ENCODE measurements at regions not wholly inside any gene's neighbourhood (a gene's known extent, or its start where the extent isn't known, plus 50 kb on each side); places are given as distances from the start of the nearest gene placed in this dataset.

- DNase-seq (ENCODE audit: low spot score): no peak
- H3K4me1 ChIP-seq (ENCODE audit: insufficient read depth, poor library complexity, severe bottlenecking): no peaks in the 10 kb centered on the region
- no peaks in the 10 kb centered on the region for H3K27me3 ChIP-seq (ENCODE audit: insufficient read depth, poor library complexity, severe bottlenecking)
- H3K9me3 ChIP-seq (ENCODE audit: severe bottlenecking): no peaks in the 10 kb centered on the region
- TF ChIP-seq, protein P1, sequence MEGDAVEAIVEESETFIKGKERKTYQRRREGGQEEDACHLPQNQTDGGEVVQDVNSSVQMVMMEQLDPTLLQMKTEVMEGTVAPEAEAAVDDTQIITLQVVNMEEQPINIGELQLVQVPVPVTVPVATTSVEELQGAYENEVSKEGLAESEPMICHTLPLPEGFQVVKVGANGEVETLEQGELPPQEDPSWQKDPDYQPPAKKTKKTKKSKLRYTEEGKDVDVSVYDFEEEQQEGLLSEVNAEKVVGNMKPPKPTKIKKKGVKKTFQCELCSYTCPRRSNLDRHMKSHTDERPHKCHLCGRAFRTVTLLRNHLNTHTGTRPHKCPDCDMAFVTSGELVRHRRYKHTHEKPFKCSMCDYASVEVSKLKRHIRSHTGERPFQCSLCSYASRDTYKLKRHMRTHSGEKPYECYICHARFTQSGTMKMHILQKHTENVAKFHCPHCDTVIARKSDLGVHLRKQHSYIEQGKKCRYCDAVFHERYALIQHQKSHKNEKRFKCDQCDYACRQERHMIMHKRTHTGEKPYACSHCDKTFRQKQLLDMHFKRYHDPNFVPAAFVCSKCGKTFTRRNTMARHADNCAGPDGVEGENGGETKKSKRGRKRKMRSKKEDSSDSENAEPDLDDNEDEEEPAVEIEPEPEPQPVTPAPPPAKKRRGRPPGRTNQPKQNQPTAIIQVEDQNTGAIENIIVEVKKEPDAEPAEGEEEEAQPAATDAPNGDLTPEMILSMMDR (IDR thresholded peaks at IDR 0.05; ENCODE audit: poor library complexity, severe bottlenecking): no peak
- ATAC-seq (ENCODE audit: low read depth): no peak
- H3K27ac ChIP-seq (ENCODE audit: poor library complexity, severe bottlenecking): no peak overlapping the region
- no peaks in the 10 kb centered on the region for H3K36me3 ChIP-seq (ENCODE audit: low read depth)
- no peak overlapping the region for H3K4me3 ChIP-seq (ENCODE audit: severe bottlenecking)
Measured at GRCh38 chr5:100641833-100642232, 106.7 kb downstream of the FAM174A start.

GRCh38 chr5:100643473-100643872 lies 108.3 kb downstream of the FAM174A start:
- ATAC-seq (ENCODE audit: low read depth): no peak
- Histone ChIP-seq H3K27ac (ENCODE audit: poor library complexity, severe bottlenecking) (no peak overlapping the region), H3K4me1 (ENCODE audit: insufficient read depth, poor library complexity, severe bottlenecking) (peaks cover 5% of the 10 kb centered on the region), H3K4me3 (ENCODE audit: severe bottlenecking) (no peak overlapping the region), H3K9me3 (ENCODE audit: severe bottlenecking) (no peaks in the 10 kb centered on the region), H3K36me3 (ENCODE audit: low read depth) (no peaks in the 10 kb centered on the region), H3K27me3 (ENCODE audit: insufficient read depth, poor library complexity, severe bottlenecking) (no peaks in the 10 kb centered on the region)
- no peak for DNase-seq (ENCODE audit: low spot score)
- TF ChIP-seq, protein P1 (IDR thresholded peaks at IDR 0.05; ENCODE audit: poor library complexity, severe bottlenecking): no peak

DNA sequence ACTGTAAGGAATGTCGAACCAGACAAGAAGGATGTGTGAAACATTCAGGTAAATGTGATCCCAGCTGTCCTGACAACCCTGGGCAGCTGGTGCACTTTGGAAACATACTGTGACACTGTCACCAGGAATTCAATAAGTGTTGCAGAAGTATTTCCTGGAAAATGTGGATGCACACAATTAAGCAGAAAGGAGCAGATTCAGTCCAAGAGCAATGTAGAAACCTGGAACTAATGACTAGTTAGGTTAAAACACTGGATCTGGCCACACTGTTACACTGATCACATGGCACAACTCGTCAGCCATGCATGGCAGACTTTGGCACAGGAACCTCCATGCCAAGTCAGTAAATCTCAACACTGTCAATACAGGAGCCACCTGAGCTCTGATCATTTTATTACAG lies 109.0 kb downstream of the FAM174A start:
- Histone ChIP-seq H3K27me3 (ENCODE audit: insufficient read depth, poor library complexity, severe bottlenecking) (no peaks in the 10 kb centered on the region), H3K36me3 (ENCODE audit: low read depth) (no peaks in the 10 kb centered on the region), H3K9me3 (ENCODE audit: severe bottlenecking) (no peaks in the 10 kb centered on the region), H3K27ac (ENCODE audit: poor library complexity, severe bottlenecking) (no peak overlapping the region), H3K4me1 (ENCODE audit: insufficient read depth, poor library complexity, severe bottlenecking) (peaks cover 5% of the 10 kb centered on the region), H3K4me3 (ENCODE audit: severe bottlenecking) (no peak overlapping the region)
- TF ChIP-seq, protein P1 (IDR thresholded peaks at IDR 0.05; ENCODE audit: poor library complexity, severe bottlenecking): no peak
- ATAC-seq (ENCODE audit: low read depth) (no peak), DNase-seq (ENCODE audit: low spot score) (no peak)

GRCh38 chr5:100644776-100645175 lies 109.6 kb downstream of the FAM174A start:
- H3K36me3 ChIP-seq (ENCODE audit: low read depth): no peaks in the 10 kb centered on the region
- H3K9me3 ChIP-seq (ENCODE audit: severe bottlenecking): no peaks in the 10 kb centered on the region
- no peak overlapping the region for H3K27ac ChIP-seq (ENCODE audit: poor library complexity, severe bottlenecking)

GRCh38 chr5:100646011-100646410 lies 110.8 kb downstream of the FAM174A start:
- Histone ChIP-seq H3K36me3 (ENCODE audit: low read depth) (no peaks in the 10 kb centered on the region), H3K27ac (ENCODE audit: poor library complexity, severe bottlenecking) (no peak overlapping the region), H3K4me3 (ENCODE audit: severe bottlenecking) (no peak overlapping the region), H3K4me1 (ENCODE audit: insufficient read depth, poor library complexity, severe bottlenecking) (peaks cover 5% of the 10 kb centered on the region), H3K27me3 (ENCODE audit: insufficient read depth, poor library complexity, severe bottlenecking) (no peaks in the 10 kb centered on the region), H3K9me3 (ENCODE audit: severe bottlenecking) (no peaks in the 10 kb centered on the region)
- ATAC-seq (ENCODE audit: low read depth) (no peak), DNase-seq (ENCODE audit: low spot score) (no peak)
- TF ChIP-seq, protein P1 (IDR thresholded peaks at IDR 0.05; ENCODE audit: poor library complexity, severe bottlenecking): no peak

More at GRCh38 chr5:100644776-100645175, 109.6 kb downstream of the FAM174A start:
- TF ChIP-seq, protein P1 (IDR thresholded peaks at IDR 0.05; ENCODE audit: poor library complexity, severe bottlenecking): no peak
- peaks cover 5% of the 10 kb centered on the region for H3K4me1 ChIP-seq (ENCODE audit: insufficient read depth, poor library complexity, severe bottlenecking)
- no peak for ATAC-seq (ENCODE audit: low read depth)
- DNase-seq (ENCODE audit: low spot score): no peak
- H3K27me3 ChIP-seq (ENCODE audit: insufficient read depth, poor library complexity, severe bottlenecking): no peaks in the 10 kb centered on the region
- H3K4me3 ChIP-seq (ENCODE audit: severe bottlenecking): no peak overlapping the region
